GM12874 (cell line): ENCODE measurements at regions not wholly inside any gene's neighbourhood (a gene's known extent, or its start where the extent isn't known, plus 50 kb on each side); places are given as distances from the start of the nearest gene placed in this dataset.

Experiments
- CTCF ChIP-seq: IDR thresholded peaks from 2 replicates; pipeline ENCODE4 v1.5.1; 2011; ENCODE audit warnings: low read depth, mild to moderate bottlenecking, control low read depth, low read length, moderate library complexity; ENCODE audit not compliant: insufficient read depth

GRCh38 chr6:164756723-164757122 lies 552.7 kb downstream of the C6orf118 start:
- no peak for TF ChIP-seq CTCF

- no peak for TF ChIP-seq CTCF
Observed at GRCh38 chr6:164756142-164756541, 553.3 kb downstream of the C6orf118 start.

- no peak for TF ChIP-seq CTCF
Observed at GRCh38 chr6:164753517-164753916, 555.9 kb downstream of the C6orf118 start.

- TF ChIP-seq CTCF, result no peak
Observed at GRCh38 chr6:164751395-164751794, 558.0 kb downstream of the C6orf118 start.

GRCh38 chr6:164750128-164750527 lies 559.3 kb downstream of the C6orf118 start:
- no peak for TF ChIP-seq CTCF

- no peak for TF ChIP-seq CTCF
Observed at GRCh38 chr6:164749221-164750064, 560.0 kb downstream of the C6orf118 start.

GRCh38 chr6:164744301-164744700 lies 565.1 kb downstream of the C6orf118 start:
- TF ChIP-seq CTCF, result no peak
